ENCODE measurements at regions not wholly inside any gene's neighbourhood (a gene's known extent, or its start where the extent isn't known, plus 50 kb on each side); places are given as distances from the start of the nearest gene placed in this dataset.
A peak's percentile ranks its signal among the peaks of the same experiment; 100 is the strongest.

GRCh38 chr3:18258492-18258891 lies 166.6 kb downstream of the SATB1 start:
- POLR2A ChIA-PET: interaction anchor here (0.6 kb wide), 2 partner anchors 111 to 602 kb away, joined by 4 to 5 read pairs; no protein-coding TSS in a partner anchor
- Histone ChIP-seq H3K9me3 (ENCODE audit: low read length) (no peaks in the 10 kb centered on the region), H3K79me2 (ENCODE audit: insufficient read depth, low read depth, low read length) (no peaks in the 10 kb centered on the region), H3K9me2 (ENCODE audit: insufficient read depth, low read length) (no peaks in the 10 kb centered on the region), H3K4me3 (ENCODE audit: low read depth, low read length, poor library complexity, severe bottlenecking) (no peak overlapping the region), H2AFZ (ENCODE audit: low read length) (peak overlapping the region; percentile 54), H3K27ac (ENCODE audit: low read depth, low read length, poor library complexity, severe bottlenecking) (no peak overlapping the region), H3K4me1 (ENCODE audit: insufficient read depth, low read length, poor library complexity, severe bottlenecking) (no peaks in the 10 kb centered on the region), H4K20me1 (ENCODE audit: insufficient read depth, low read length) (no peaks in the 10 kb centered on the region), H3K36me3 (ENCODE audit: insufficient read depth, low read length) (no peaks in the 10 kb centered on the region), H3K4me2 (ENCODE audit: low read length) (no peak overlapping the region)
- intact Hi-C loops (cut with micrococcal nuclease; ENCODE audit: unreplicated experiment): no loop called here
- CTCF ChIA-PET (ENCODE audit: unreplicated experiment): no interaction called here
- no TSS peak for BruUV-seq (replicated peaks)
- no peak for TF ChIP-seq EZH2phosphoT487 (IDR thresholded peaks at IDR 0.05; ENCODE audit: borderline replicate concordance, low read depth, low read length)
- no peak for TF ChIP-seq CTCF (conservative IDR thresholded peaks at IDR 0.05; ENCODE audit: low read length)
- no peak for DNase-seq (ENCODE audit: low spot score)

DNA sequence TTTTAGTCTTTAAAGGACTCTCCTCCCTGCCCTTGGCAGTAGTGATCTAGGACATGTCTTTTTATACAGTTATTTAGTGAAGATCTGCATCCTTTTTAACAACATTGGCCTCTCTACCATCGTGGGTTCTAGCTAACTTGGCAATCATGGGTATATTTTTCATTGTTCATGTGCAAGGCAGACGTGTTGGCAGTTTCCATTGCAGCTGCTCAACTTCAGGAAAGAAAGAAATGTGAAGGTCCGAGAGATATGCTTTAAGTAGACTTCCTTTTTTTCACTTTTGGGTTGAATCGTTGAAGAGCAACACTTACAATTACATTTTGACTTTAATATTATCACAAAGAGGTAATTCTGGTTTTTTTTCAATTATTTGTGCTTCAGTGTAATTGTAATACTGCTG lies 172.6 kb downstream of the SATB1 start:
- intact Hi-C loops (cut with micrococcal nuclease; ENCODE audit: unreplicated experiment): no loop called here
- no TSS peak for BruUV-seq (replicated peaks)
- Histone ChIP-seq H3K36me3 (ENCODE audit: insufficient read depth, low read length) (no peaks in the 10 kb centered on the region), H3K4me1 (ENCODE audit: insufficient read depth, low read length, poor library complexity, severe bottlenecking) (no peaks in the 10 kb centered on the region), H2AFZ (ENCODE audit: low read length) (0 out of 2 replicates have a peak overlapping the region, but pooled peaks have one; percentile 16), H3K79me2 (ENCODE audit: insufficient read depth, low read depth, low read length) (no peaks in the 10 kb centered on the region), H4K20me1 (ENCODE audit: insufficient read depth, low read length) (no peaks in the 10 kb centered on the region), H3K4me3 (ENCODE audit: low read depth, low read length, poor library complexity, severe bottlenecking) (no peak overlapping the region), H3K27ac (ENCODE audit: low read depth, low read length, poor library complexity, severe bottlenecking) (no peak overlapping the region), H3K4me2 (ENCODE audit: low read length) (no peak overlapping the region), H3K9me2 (ENCODE audit: insufficient read depth, low read length) (no peaks in the 10 kb centered on the region), H3K9me3 (ENCODE audit: low read length) (no peaks in the 10 kb centered on the region)
- ChIA-PET CTCF (ENCODE audit: unreplicated experiment) (no interaction called here), POLR2A (interaction anchor here (1.6 kb wide), 1 partner anchor 29 kb away, joined by 4 read pairs; no protein-coding TSS in a partner anchor)
- DNase-seq (ENCODE audit: low spot score): no peak
- TF ChIP-seq CTCF (conservative IDR thresholded peaks at IDR 0.05; ENCODE audit: low read length) (no peak), EZH2phosphoT487 (IDR thresholded peaks at IDR 0.05; ENCODE audit: borderline replicate concordance, low read depth, low read length) (no peak)

DNA sequence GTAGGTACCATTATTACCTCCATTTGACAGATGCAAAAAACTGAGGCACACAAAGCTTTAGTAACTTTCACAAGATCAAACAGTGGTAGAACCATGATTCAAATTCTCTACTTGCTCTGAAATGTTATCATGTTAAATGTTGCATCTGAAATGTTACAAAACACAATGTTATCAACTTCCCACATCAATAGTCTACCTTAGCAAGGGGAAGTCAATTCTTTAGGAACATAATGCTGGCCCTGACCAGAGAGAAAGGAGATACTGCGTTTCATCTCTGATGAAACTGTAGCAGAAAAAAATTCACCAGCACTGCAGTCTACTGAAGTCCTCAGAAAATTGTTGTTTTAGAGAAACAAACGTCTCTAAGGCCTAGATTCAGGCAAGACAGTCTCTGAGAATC lies 174.1 kb downstream of the SATB1 start:
- Histone ChIP-seq H4K20me1 (ENCODE audit: insufficient read depth, low read length) (no peaks in the 10 kb centered on the region), H3K79me2 (ENCODE audit: insufficient read depth, low read depth, low read length) (no peaks in the 10 kb centered on the region), H3K4me2 (ENCODE audit: low read length) (no peak overlapping the region), H3K4me1 (ENCODE audit: insufficient read depth, low read length, poor library complexity, severe bottlenecking) (no peaks in the 10 kb centered on the region), H2AFZ (ENCODE audit: low read length) (no peak overlapping the region), H3K4me3 (ENCODE audit: low read depth, low read length, poor library complexity, severe bottlenecking) (no peak overlapping the region), H3K36me3 (ENCODE audit: insufficient read depth, low read length) (no peaks in the 10 kb centered on the region), H3K27ac (ENCODE audit: low read depth, low read length, poor library complexity, severe bottlenecking) (no peak overlapping the region), H3K9me3 (ENCODE audit: low read length) (no peaks in the 10 kb centered on the region), H3K9me2 (ENCODE audit: insufficient read depth, low read length) (no peaks in the 10 kb centered on the region)
- CTCF ChIA-PET (ENCODE audit: unreplicated experiment): no interaction called here
- POLR2A ChIA-PET: interaction anchor here (0.6 to 2.2 kb wide), 3 partner anchors 10 to 46 kb away, joined by 3 to 10 read pairs (median 8); no protein-coding TSS in a partner anchor
- TF ChIP-seq EZH2phosphoT487 (IDR thresholded peaks at IDR 0.05; ENCODE audit: borderline replicate concordance, low read depth, low read length) (no peak), CTCF (conservative IDR thresholded peaks at IDR 0.05; ENCODE audit: low read length) (no peak)
- DNase-seq (ENCODE audit: low spot score): no peak
- intact Hi-C loops (cut with micrococcal nuclease; ENCODE audit: unreplicated experiment): no loop called here
- BruUV-seq (replicated peaks): no TSS peak
